ENCODE measurements at regions not wholly inside any gene's neighbourhood (a gene's known extent, or its start where the extent isn't known, plus 50 kb on each side); places are given as distances from the start of the nearest gene placed in this dataset.
"Not testable (repeated sequence)": the region's sequence is repeated elsewhere in the genome, so short reads cannot be mapped to it uniquely, and the experiment has no call there.

DNA sequence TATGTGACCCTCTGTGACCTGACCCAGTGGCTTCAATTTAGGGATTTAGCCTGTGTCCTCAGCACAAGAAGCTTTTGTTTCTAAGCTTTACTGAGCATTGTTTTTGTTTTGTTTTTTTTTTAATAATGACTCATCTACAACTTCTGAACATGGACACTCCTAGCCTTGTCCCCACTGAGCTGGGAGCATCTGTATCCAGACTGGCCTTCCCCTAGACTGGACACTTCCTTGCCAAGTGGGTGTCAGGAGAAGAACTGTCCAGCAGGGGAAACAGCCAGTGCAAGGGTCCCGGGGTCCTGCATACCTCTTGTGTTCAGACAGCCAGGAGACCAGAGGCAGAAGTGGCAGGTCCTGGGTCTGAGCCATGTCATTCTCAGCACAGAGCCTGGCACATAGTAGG lies 108.6 kb downstream of the TMEM130 start:
- no peak overlapping the region for H3K27ac Mint-ChIP-seq (ENCODE audit: low read depth)
- H3K36me3 Mint-ChIP-seq (ENCODE audit: insufficient read depth), result no peaks in the 10 kb centered on the region
- no peak for ATAC-seq (replicated peaks; ENCODE audit: extremely low read depth, poor library complexity, severe bottlenecking)
- no peak for DNase-seq (ENCODE audit: low spot score in 2 of 2)
- peaks cover 7% of the 10 kb centered on the region for H3K9me3 Mint-ChIP-seq
- H3K4me3 Mint-ChIP-seq, result no peak overlapping the region
- no peaks in the 10 kb centered on the region for H3K4me1 Mint-ChIP-seq
- H3K27me3 Mint-ChIP-seq, result peaks cover 62% of the 10 kb centered on the region

- Mint-ChIP-seq H3K9me3 (peaks cover 7% of the 10 kb centered on the region), H3K4me1 (no peaks in the 10 kb centered on the region), H3K36me3 (ENCODE audit: insufficient read depth) (no peaks in the 10 kb centered on the region), H3K27ac (ENCODE audit: low read depth) (no peak overlapping the region), H3K27me3 (peaks cover 52% of the 10 kb centered on the region), H3K4me3 (no peak overlapping the region)
- DNase-seq (ENCODE audit: low spot score in 2 of 2), result no peak
- ATAC-seq (replicated peaks; ENCODE audit: extremely low read depth, poor library complexity, severe bottlenecking), result no peak
These were observed 107.2 kb downstream of the TMEM130 start for GRCh38 chr7:98762620-98763019.

DNA sequence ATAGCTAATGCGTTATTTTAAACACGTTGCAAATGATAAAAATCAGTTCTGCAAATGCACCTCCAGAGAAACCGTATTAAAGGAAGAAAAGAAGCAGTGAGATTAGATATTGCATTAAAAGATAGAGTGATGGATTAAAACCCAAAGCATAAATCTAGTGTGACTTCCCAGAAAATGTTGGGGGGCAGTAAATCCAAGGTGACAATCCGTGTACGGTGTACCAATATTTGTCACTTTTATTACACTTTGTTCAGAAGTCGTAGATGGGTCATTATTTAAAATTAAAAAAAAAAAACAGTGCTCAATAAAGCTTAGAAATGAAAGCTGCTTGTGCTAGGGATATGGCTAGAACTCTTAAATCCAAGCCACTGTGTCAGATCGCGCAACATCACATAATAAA lies 106.4 kb downstream of the TMEM130 start:
- Mint-ChIP-seq H3K36me3 (ENCODE audit: insufficient read depth) (no peaks in the 10 kb centered on the region), H3K27me3 (peaks cover 47% of the 10 kb centered on the region), H3K4me3 (no peak overlapping the region), H3K4me1 (no peaks in the 10 kb centered on the region), H3K9me3 (peaks cover 7% of the 10 kb centered on the region), H3K27ac (ENCODE audit: low read depth) (no peak overlapping the region)
- no peak for ATAC-seq (replicated peaks; ENCODE audit: extremely low read depth, poor library complexity, severe bottlenecking)
- no peak for DNase-seq (ENCODE audit: low spot score in 2 of 2)

DNA sequence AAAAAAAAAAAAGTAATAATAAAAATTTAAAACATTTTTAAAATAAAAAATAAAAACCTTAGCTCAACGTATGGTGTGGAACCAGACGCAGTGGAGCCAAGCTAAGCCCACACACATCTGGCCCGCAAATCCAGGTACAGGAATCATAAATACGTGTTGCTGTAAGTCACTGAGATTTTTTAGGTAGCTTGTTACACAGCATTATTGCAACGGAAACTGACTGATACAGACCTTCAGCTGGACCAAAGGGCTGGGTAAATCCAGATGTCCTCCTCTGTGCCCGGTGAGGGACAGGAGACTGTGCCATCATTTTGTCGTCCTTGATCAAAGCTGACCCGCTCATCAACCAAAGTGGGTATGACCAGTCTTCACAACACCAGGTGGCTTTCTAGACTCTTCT lies 104.9 kb downstream of the TMEM130 start:
- Mint-ChIP-seq H3K27me3 (peaks cover 31% of the 10 kb centered on the region), H3K4me3 (no peak overlapping the region), H3K9me3 (no peaks in the 10 kb centered on the region), H3K4me1 (no peaks in the 10 kb centered on the region), H3K36me3 (ENCODE audit: insufficient read depth) (no peaks in the 10 kb centered on the region), H3K27ac (ENCODE audit: low read depth) (no peak overlapping the region)
- DNase-seq (ENCODE audit: low spot score in 2 of 2), result no peak
- no peak for ATAC-seq (replicated peaks; ENCODE audit: extremely low read depth, poor library complexity, severe bottlenecking)

DNA sequence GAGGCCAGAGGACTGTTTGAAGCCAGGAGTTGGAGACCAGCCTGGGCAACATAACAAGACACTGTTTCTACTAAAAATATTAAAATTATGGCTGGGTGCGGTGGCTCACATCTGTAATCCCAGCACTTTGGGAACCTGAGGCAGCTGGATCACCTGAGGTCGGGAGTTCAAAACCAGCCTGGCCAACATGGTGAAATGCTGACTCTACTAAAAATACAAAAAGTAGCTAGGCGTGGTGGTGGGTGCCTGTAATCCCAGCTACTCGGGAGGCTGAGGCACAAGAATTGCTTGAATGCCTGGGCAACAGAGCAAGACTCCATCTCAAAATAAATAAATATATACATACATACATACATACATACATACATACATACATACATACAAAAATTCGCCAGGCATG lies 99.7 kb downstream of the TMEM130 start:
- H3K27me3 Mint-ChIP-seq, result peaks cover 21% of the 10 kb centered on the region
- H3K36me3 Mint-ChIP-seq (ENCODE audit: insufficient read depth); DNase-seq (ENCODE audit: low spot score in 2 of 2); H3K27ac Mint-ChIP-seq (ENCODE audit: low read depth); H3K4me1 Mint-ChIP-seq; ATAC-seq (replicated peaks; ENCODE audit: extremely low read depth, poor library complexity, severe bottlenecking); H3K4me3 Mint-ChIP-seq; H3K9me3 Mint-ChIP-seq: not testable (repeated sequence)

DNA sequence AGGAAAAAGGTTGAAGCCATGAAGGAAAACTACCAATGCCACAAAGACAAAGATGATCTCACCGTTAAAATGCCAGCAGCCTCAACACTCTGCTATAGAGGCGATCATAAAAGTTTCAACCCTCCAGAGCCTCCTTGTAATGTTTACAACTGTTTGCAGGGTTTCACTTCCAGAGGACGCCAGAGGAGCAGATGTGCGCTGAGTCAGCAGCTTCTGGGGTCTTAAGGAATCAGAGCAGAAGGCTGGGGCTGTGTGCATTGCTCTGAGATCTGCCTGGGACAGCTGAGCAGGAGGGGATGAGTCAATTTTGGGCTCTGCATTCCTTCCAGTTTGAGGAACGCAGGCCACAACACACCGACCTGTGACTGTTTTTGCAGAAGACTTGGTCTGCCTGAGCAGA lies 98.3 kb downstream of the TMEM130 start:
- ATAC-seq (replicated peaks; ENCODE audit: extremely low read depth, poor library complexity, severe bottlenecking), result no peak
- DNase-seq (ENCODE audit: low spot score in 2 of 2), result no peak
- H3K4me1 Mint-ChIP-seq, result peaks cover 5% of the 10 kb centered on the region
- H3K27me3 Mint-ChIP-seq, result peaks cover 31% of the 10 kb centered on the region
- no peaks in the 10 kb centered on the region for H3K36me3 Mint-ChIP-seq (ENCODE audit: insufficient read depth)
- no peak overlapping the region for H3K4me3 Mint-ChIP-seq
- H3K9me3 Mint-ChIP-seq, result no peaks in the 10 kb centered on the region
- no peak overlapping the region for H3K27ac Mint-ChIP-seq (ENCODE audit: low read depth)

DNA sequence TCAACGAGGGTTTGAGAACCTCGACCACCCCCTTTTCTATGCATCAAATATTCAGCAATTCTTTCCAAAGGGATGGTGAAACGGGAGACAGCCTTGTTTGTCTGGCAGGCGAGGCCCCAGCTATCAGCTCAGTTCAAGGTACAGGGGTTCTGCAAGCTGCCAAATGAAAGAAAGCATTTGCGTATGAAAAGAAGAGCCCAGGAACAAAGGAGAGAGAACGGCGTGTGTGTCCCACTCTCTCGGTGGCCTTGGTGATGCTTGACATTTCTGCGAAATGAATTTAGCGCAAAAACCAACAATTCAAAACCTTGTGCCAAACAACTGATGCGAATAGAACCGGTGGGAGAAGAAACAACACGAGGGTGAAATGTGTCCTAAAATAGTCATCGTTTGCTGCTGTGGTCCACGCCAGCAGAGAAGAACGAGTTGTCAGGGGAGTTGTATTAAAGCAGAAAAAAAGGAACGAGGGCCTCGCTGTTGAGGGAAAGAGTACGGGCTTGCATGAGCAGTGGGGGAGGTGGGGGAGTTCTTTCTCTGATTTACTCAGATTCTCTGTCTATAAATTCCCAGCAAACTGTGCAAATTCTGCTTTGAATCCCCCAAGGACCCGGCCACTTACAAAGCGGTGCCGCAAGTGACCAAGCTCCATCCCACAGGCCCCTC lies 97.7 kb downstream of the TMEM130 start:
- Mint-ChIP-seq H3K36me3 (ENCODE audit: insufficient read depth) (no peaks in the 10 kb centered on the region), H3K27me3 (peaks cover 31% of the 10 kb centered on the region), H3K4me3 (no peak overlapping the region), H3K27ac (ENCODE audit: low read depth) (no peak overlapping the region), H3K9me3 (no peaks in the 10 kb centered on the region), H3K4me1 (peaks cover 5% of the 10 kb centered on the region)
- no peak for ATAC-seq (replicated peaks; ENCODE audit: extremely low read depth, poor library complexity, severe bottlenecking)
- no peak for DNase-seq (ENCODE audit: low spot score in 2 of 2)

GRCh38 chr7:98774884-98775283 lies 94.9 kb downstream of the TMEM130 start:
- Mint-ChIP-seq H3K4me1 (peaks cover 5% of the 10 kb centered on the region), H3K4me3 (no peak overlapping the region), H3K9me3 (no peaks in the 10 kb centered on the region), H3K27me3 (peaks cover 40% of the 10 kb centered on the region), H3K27ac (ENCODE audit: low read depth) (no peak overlapping the region), H3K36me3 (ENCODE audit: insufficient read depth) (no peaks in the 10 kb centered on the region)
- ATAC-seq (replicated peaks; ENCODE audit: extremely low read depth, poor library complexity, severe bottlenecking), result no peak
- no peak for DNase-seq (ENCODE audit: low spot score in 2 of 2)

DNA sequence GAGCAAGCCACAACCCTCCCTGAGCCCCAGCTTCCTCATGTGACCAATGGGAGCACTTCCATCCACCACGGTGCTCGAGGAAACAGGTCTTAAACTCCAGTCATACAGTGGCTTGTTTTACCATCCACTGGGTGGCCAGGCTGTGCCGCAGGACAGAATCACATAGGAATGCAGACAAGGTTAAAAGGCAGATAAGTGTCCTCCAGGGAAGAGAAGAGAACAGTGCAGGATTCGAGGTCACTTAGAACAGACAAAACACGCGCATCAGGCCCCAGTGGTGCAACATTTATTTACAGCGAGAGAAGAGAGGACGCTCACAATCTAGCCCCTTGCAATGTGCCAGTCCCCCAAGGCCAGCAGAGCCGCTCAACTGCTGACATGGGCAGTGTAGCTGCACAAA lies 92.8 kb downstream of the TMEM130 start:
- Mint-ChIP-seq H3K4me1 (peaks cover 2% of the 10 kb centered on the region), H3K27ac (ENCODE audit: low read depth) (no peak overlapping the region), H3K27me3 (peaks cover 32% of the 10 kb centered on the region), H3K36me3 (ENCODE audit: insufficient read depth) (no peaks in the 10 kb centered on the region), H3K4me3 (no peak overlapping the region), H3K9me3 (no peaks in the 10 kb centered on the region)
- DNase-seq (ENCODE audit: low spot score in 2 of 2) (no peak), ATAC-seq (replicated peaks; ENCODE audit: extremely low read depth, poor library complexity, severe bottlenecking) (no peak)

GRCh38 chr7:98778421-98778820 lies 91.4 kb downstream of the TMEM130 start:
- DNase-seq (ENCODE audit: low spot score in 2 of 2), result no peak
- H3K4me1 Mint-ChIP-seq, result no peaks in the 10 kb centered on the region
- H3K4me3 Mint-ChIP-seq, result no peak overlapping the region
- no peak overlapping the region for H3K27ac Mint-ChIP-seq (ENCODE audit: low read depth)
- H3K36me3 Mint-ChIP-seq (ENCODE audit: insufficient read depth), result peaks cover 3% of the 10 kb centered on the region
- ATAC-seq (replicated peaks; ENCODE audit: extremely low read depth, poor library complexity, severe bottlenecking), result no peak
- no peaks in the 10 kb centered on the region for H3K9me3 Mint-ChIP-seq
- peaks cover 27% of the 10 kb centered on the region for H3K27me3 Mint-ChIP-seq

DNA sequence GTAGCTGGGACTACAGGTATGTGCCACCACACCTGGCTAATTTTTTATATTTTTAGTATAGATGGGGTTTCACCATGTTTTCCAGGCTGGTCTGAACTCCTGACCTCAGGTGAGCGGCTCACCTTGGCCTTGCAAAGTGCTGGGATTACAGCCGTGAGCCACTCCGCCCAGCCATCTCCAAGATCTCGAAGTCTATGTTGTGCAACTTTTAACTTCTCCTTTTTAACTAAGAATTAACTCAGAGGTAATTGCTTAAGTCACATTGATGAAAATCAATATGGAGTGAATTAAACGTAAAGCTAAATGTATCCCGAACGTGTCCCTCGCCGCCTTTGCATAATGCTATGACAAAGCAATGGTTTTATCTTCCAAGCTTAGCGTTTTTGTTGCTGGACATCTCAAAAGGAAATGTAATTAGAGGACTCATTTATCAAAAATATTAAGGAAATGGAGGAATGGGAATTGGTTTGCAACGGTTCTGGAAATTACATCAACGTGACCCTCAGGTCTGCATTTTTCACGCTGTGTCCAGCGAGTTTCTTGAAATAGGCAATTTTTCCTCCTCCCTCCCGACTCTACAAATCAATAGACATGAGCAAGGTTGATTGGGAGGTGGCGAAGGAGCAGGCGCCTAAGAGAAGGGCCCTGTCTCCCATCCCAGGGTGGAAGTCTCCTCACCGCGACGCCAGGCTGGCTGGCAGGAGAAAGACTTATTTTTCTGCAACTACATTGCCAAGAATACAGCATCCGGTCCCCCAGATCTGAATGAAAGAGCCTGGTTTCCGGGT lies 89.8 kb downstream of the TMEM130 start:
- Mint-ChIP-seq H3K27ac (ENCODE audit: low read depth) (no peak overlapping the region), H3K4me1 (no peaks in the 10 kb centered on the region), H3K27me3 (peaks cover 40% of the 10 kb centered on the region), H3K9me3 (no peaks in the 10 kb centered on the region), H3K36me3 (ENCODE audit: insufficient read depth) (peaks cover 3% of the 10 kb centered on the region), H3K4me3 (no peak overlapping the region)
- ATAC-seq (replicated peaks; ENCODE audit: extremely low read depth, poor library complexity, severe bottlenecking), result no peak
- DNase-seq (ENCODE audit: low spot score in 2 of 2), result no peak

- Mint-ChIP-seq H3K27me3 (peaks cover 50% of the 10 kb centered on the region), H3K9me3 (no peaks in the 10 kb centered on the region), H3K4me3 (no peak overlapping the region), H3K36me3 (ENCODE audit: insufficient read depth) (peaks cover 3% of the 10 kb centered on the region), H3K4me1 (no peaks in the 10 kb centered on the region), H3K27ac (ENCODE audit: low read depth) (no peak overlapping the region)
- DNase-seq (ENCODE audit: low spot score in 2 of 2) (no peak), ATAC-seq (replicated peaks; ENCODE audit: extremely low read depth, poor library complexity, severe bottlenecking) (no peak)
These were observed 85.5 kb downstream of the TMEM130 start for GRCh38 chr7:98784216-98784785.

Data from central memory CD8-positive, alpha-beta T cell (primary cell).